ENCODE measurements at regions not wholly inside any gene's neighbourhood (a gene's known extent, or its start where the extent isn't known, plus 50 kb on each side); places are given as distances from the start of the nearest gene placed in this dataset.

- in situ Hi-C loops (cut with MboI): no loop called here
- no peak overlapping the region for H3K4me2 ChIP-seq (ENCODE audit: control insufficient read depth, insufficient read depth)
- TF ChIP-seq NKRF (conservative IDR thresholded peaks at IDR 0.05) (no peak), SMC3 (IDR thresholded peaks at IDR 0.05; ENCODE audit: borderline replicate concordance, low read length) (no peak), JUND (IDR thresholded peaks at IDR 0.05; ENCODE audit: low read depth, low read length) (no peak), NFYB (IDR thresholded peaks at IDR 0.05; ENCODE audit: insufficient read depth, low read depth, low read length) (no peak), YY1 (IDR thresholded peaks at IDR 0.05; ENCODE audit: low read depth, low read length) (no peak), SMAD1 (IDR thresholded peaks at IDR 0.05; ENCODE audit: low read depth, partially characterized antibody) (no peak), IRF5 (IDR thresholded peaks at IDR 0.05; ENCODE audit: borderline replicate concordance) (no peak), POU2F2 (IDR thresholded peaks at IDR 0.05; ENCODE audit: borderline replicate concordance, low read depth, low read length) (no peak), GATAD2B (conservative IDR thresholded peaks at IDR 0.05; ENCODE audit: low read depth) (no peak), MXI1 (IDR thresholded peaks at IDR 0.05; ENCODE audit: low read depth, low read length) (no peak), IKZF1 (conservative IDR thresholded peaks at IDR 0.05) (no peak), BACH1 (IDR thresholded peaks at IDR 0.05; ENCODE audit: borderline replicate concordance) (no peak), USF2 (IDR thresholded peaks at IDR 0.05; ENCODE audit: borderline replicate concordance, low read depth, low read length) (no peak)
- SMC1A ChIA-PET (ENCODE audit: uncharacterized antibody, unreplicated experiment): no interaction called here
- no TSS peak for BruUV-seq (replicated peaks)
- WGBS (ENCODE audit: insufficient coverage, insufficient replicate concordance, low lambda C conversion rate, missing lambda C conversion rate): 0% methylated on average over 1 of the region's 1 CpG
- H3K4me1 ChIP-seq (ENCODE audit: control insufficient read depth, insufficient read depth, low read length): no peaks in the 10 kb centered on the region
- POLR2A ChIA-PET: no interaction called here
- ATAC-seq (no peak), DNase-seq (ENCODE audit: low read depth, low spot score) (no peak), FAIRE-seq (no peak)
- H2AFZ ChIP-seq (ENCODE audit: control insufficient read depth, low read depth, low read length): no peak overlapping the region
- no peak overlapping the region for H3K9ac ChIP-seq (ENCODE audit: control insufficient read depth, insufficient read depth, low read length)
- CTCF ChIA-PET: no interaction called here
- H3K9me3 ChIP-seq (replicated peaks; ENCODE audit: control insufficient read depth, insufficient read depth, low read length): no peaks in the 10 kb centered on the region
- H3K27ac ChIP-seq (ENCODE audit: control insufficient read depth, insufficient read depth): no peak overlapping the region
- H3K27me3 ChIP-seq (replicated peaks in 1 of 2; ENCODE audit: control insufficient read depth in 2 of 2, insufficient read depth in 2 of 2, low read length in 1 of 2): no peaks in the 10 kb centered on the region
- H4K20me1 ChIP-seq (ENCODE audit: control insufficient read depth, insufficient read depth): no peaks in the 10 kb centered on the region
- RAD21 ChIA-PET (ENCODE audit: unreplicated experiment): no interaction called here
- no peaks in the 10 kb centered on the region for H3K36me3 ChIP-seq (ENCODE audit: control insufficient read depth in 2 of 2, insufficient read depth in 2 of 2, low read length in 1 of 2)
- no peak overlapping the region for H3K4me3 ChIP-seq
- intact Hi-C loops (cut with micrococcal nuclease; ENCODE audit: unreplicated experiment): no loop called here
- H3K79me2 ChIP-seq (ENCODE audit: control insufficient read depth, insufficient read depth, low read length): no peaks in the 10 kb centered on the region
Measured at GRCh38 chr7:119596651-119597050, 676.3 kb upstream of the KCND2 start.
